ENCODE measurements at regions not wholly inside any gene's neighbourhood (a gene's known extent, or its start where the extent isn't known, plus 50 kb on each side); places are given as distances from the start of the nearest gene placed in this dataset.

- peaks cover 3% of the 10 kb centered on the region; the same call in 2 of the 3 replicates for H3K9me3 Mint-ChIP-seq
- H3K9me2 ChIP-seq (ENCODE audit: insufficient read depth): no peaks in the 10 kb centered on the region
- 0 out of 2 replicates have a peak, but pooled peaks cover 4% of the 10 kb centered on the region for H3K4me1 ChIP-seq (ENCODE audit: insufficient read depth)
- H3F3A ChIP-seq (replicated peaks; ENCODE audit: low read depth): no peaks in the 10 kb centered on the region
- H3K4me3 Mint-ChIP-seq: no peak overlapping the region
- DNase-seq (ENCODE audit: low spot score) (no peak), ATAC-seq (no peak)
- no peaks in the 10 kb centered on the region for H3K79me2 ChIP-seq (replicated peaks; ENCODE audit: insufficient read depth)
- no peak overlapping the region for H3K27ac ChIP-seq (ENCODE audit: low read depth)
- peaks cover 6% of the 10 kb centered on the region for H3K27me3 Mint-ChIP-seq (ENCODE audit: insufficient read depth, low read depth, poor library complexity)
- no peak for TF ChIP-seq ETS1 (IDR thresholded peaks at IDR 0.05)
- no peak for TF ChIP-seq ZNF114 (CRISPR knock-in tag; IDR thresholded peaks at IDR 0.05)
- no peak for TF ChIP-seq EZH2phosphoT487 (IDR thresholded peaks at IDR 0.05; ENCODE audit: unreplicated experiment)
- no peak for TF ChIP-seq JUNB (IDR thresholded peaks at IDR 0.05; ENCODE audit: unreplicated experiment)
- TF ChIP-seq, protein P1, sequence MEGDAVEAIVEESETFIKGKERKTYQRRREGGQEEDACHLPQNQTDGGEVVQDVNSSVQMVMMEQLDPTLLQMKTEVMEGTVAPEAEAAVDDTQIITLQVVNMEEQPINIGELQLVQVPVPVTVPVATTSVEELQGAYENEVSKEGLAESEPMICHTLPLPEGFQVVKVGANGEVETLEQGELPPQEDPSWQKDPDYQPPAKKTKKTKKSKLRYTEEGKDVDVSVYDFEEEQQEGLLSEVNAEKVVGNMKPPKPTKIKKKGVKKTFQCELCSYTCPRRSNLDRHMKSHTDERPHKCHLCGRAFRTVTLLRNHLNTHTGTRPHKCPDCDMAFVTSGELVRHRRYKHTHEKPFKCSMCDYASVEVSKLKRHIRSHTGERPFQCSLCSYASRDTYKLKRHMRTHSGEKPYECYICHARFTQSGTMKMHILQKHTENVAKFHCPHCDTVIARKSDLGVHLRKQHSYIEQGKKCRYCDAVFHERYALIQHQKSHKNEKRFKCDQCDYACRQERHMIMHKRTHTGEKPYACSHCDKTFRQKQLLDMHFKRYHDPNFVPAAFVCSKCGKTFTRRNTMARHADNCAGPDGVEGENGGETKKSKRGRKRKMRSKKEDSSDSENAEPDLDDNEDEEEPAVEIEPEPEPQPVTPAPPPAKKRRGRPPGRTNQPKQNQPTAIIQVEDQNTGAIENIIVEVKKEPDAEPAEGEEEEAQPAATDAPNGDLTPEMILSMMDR (conservative IDR thresholded peaks at IDR 0.05; ENCODE audit: low read depth in 2 of 2): no peak
- no peak overlapping the region for H3K4me2 ChIP-seq
- no peaks in the 10 kb centered on the region for H3K27me3 ChIP-seq (ENCODE audit: insufficient read depth)
- no peak overlapping the region for H3K27ac Mint-ChIP-seq
- no peaks in the 10 kb centered on the region for H4K20me1 ChIP-seq (replicated peaks; ENCODE audit: insufficient read depth)
- peak overlapping the region; percentile 47; the same call in 1 of the 2 replicates for H2AFZ ChIP-seq
- no peaks in the 10 kb centered on the region for H3K36me3 ChIP-seq (ENCODE audit: insufficient read depth)
- peaks cover 2% of the 10 kb centered on the region; the same call in 2 of the 3 replicates for H3K36me3 Mint-ChIP-seq (ENCODE audit: low read depth)
- peaks cover 8% of the 10 kb centered on the region; the same call in 2 of the 3 replicates for H3K4me1 Mint-ChIP-seq
- no peak overlapping the region for H3K4me3 ChIP-seq
Measured at GRCh38 chr16:48011878-48012658, 143.7 kb downstream of the ABCC12 start.

DNA sequence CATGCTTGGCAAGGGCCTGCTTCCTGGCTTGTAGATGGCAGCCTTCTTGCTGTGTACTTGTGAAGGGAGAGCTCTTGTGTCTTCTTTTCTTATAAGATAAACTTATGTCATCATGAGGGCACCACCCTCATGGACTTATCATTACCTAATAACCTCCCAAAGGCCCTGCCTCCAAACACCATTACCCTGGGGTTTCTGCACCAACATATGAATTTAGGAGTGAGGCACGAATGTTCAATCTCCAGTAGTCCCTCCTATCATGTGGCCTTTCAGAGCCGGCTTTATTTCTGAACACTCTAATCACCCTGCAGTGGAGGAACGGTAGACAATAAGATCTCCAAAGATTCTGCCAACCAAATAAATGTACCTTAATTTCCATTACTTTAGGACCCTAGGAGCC is 144.3 kb downstream of the ABCC12 start:
- TF ChIP-seq POLR2AphosphoS5 (IDR thresholded peaks at IDR 0.05; ENCODE audit: low read depth): no peak
- Histone ChIP-seq H2AFZ (no peak overlapping the region), H3F3A (replicated peaks; ENCODE audit: low read depth) (no peaks in the 10 kb centered on the region), H3K9me2 (ENCODE audit: insufficient read depth) (no peaks in the 10 kb centered on the region), H3K36me3 (ENCODE audit: insufficient read depth) (no peaks in the 10 kb centered on the region), H3K79me2 (replicated peaks; ENCODE audit: insufficient read depth) (no peaks in the 10 kb centered on the region), H4K20me1 (replicated peaks; ENCODE audit: insufficient read depth) (no peaks in the 10 kb centered on the region), H3K27me3 (ENCODE audit: insufficient read depth) (no peaks in the 10 kb centered on the region), H3K4me1 (ENCODE audit: insufficient read depth) (0 out of 2 replicates have a peak, but pooled peaks cover 4% of the 10 kb centered on the region), H3K4me2 (no peak overlapping the region), H3K4me3 (no peak overlapping the region), H3K27ac (ENCODE audit: low read depth) (no peak overlapping the region)
- H3K4me1 Mint-ChIP-seq: peaks cover 8% of the 10 kb centered on the region; the same call in 2 of the 3 replicates
- no peak overlapping the region for H3K4me3 Mint-ChIP-seq
- ATAC-seq: no peak
- peaks cover 4% of the 10 kb centered on the region for H3K9me3 Mint-ChIP-seq
- H3K36me3 Mint-ChIP-seq (ENCODE audit: low read depth): peaks cover 2% of the 10 kb centered on the region; the same call in 2 of the 3 replicates
- H3K27ac Mint-ChIP-seq: no peak overlapping the region
- DNase-seq (ENCODE audit: low spot score): no peak
- peaks cover 6% of the 10 kb centered on the region for H3K27me3 Mint-ChIP-seq (ENCODE audit: insufficient read depth, low read depth, poor library complexity)
